HG02970 (cell line): ENCODE measurements at regions not wholly inside any gene's neighbourhood (a gene's known extent, or its start where the extent isn't known, plus 50 kb on each side); places are given as distances from the start of the nearest gene placed in this dataset.

Experiments used
- ATAC-seq: cut with Tn5 transposase; IDR thresholded peaks from one replicate; pipeline ENCODE4 v1.9.1; 2021; ENCODE audit warnings: mild to moderate bottlenecking, moderate library complexity, moderate number of reproducible peaks; ENCODE audit not compliant: unreplicated experiment, low FRiP score

DNA sequence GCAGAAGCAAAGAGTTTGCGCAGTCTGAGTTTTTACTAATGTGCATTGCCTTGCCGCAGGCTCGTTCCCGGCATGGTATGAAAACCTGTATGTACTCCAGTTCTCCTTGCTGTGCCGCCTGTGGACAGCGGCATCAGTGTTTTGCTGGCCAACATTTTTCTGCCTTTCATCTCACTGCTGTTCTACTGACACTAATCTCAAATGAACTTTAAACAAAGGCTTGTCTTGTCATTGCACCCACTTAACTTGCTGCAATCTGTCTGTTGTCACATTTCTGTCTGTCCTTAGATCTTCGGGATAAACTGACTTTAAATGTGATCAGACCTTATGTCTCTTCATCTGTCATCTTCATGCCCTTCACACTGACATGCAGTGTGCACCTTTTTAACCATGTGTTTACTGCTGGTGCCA is 71.7 kb upstream of the ZNRF2 start:
- no peak for ATAC-seq

DNA sequence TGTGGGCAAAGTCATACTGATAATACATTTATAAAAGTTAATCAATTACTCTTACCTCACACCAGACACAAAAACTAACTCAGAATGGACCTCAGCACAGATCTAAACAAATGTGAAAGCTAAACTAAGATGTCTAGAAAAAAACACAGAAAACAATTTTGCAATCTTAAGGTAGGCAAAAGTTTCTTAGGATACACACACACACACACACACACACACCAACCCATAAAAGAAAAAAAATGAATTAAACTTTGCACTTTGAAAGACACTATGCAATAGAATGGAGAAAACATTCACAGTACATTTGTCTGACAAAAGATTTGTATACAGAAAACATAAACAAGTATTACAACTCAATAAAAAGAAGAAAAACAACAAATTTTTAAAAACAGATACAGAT is 70.8 kb upstream of the ZNRF2 start:
- ATAC-seq: no peak

DNA sequence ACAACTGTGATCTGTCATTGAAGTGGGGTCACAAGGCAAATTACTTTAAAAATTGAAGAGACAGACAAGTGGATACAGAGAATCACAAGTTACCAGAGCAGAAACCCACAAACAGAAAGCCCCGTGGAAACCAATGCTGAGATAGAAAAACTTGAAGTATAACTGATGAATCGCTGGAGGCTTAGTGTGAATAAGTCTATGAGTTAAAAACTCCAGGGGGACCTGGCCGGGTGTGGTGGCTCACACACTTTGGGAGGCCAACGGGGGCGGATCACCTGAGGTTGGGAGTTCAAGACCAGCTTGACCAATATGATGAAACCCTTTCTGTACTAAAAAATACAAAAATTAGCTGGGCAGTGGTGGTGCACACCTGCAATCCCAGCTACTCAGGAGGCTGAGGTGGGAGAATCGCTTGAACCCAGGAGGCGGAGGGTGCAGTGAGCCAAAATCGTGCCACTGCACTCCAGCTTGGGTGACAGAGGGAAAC is 69.7 kb upstream of the ZNRF2 start:
- no peak for ATAC-seq

DNA sequence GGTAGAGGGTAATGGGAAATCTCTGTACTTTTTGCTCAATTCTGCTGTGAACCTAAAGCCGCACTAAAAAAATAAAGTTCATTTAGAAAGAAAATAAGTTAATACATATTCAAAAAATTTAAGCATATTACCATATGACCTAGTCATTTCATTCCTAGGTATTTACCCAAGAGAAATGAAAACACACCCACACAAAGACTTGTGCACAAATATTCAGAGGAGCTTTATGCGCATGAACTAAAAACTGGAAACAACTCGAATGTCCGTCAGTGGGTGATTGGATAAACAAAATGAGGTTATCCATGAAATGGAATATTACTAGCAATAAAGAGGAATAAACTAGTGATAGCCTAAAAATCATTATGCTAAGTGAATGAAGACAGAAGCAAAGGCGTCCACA is 62.6 kb upstream of the ZNRF2 start:
- ATAC-seq: no peak

DNA sequence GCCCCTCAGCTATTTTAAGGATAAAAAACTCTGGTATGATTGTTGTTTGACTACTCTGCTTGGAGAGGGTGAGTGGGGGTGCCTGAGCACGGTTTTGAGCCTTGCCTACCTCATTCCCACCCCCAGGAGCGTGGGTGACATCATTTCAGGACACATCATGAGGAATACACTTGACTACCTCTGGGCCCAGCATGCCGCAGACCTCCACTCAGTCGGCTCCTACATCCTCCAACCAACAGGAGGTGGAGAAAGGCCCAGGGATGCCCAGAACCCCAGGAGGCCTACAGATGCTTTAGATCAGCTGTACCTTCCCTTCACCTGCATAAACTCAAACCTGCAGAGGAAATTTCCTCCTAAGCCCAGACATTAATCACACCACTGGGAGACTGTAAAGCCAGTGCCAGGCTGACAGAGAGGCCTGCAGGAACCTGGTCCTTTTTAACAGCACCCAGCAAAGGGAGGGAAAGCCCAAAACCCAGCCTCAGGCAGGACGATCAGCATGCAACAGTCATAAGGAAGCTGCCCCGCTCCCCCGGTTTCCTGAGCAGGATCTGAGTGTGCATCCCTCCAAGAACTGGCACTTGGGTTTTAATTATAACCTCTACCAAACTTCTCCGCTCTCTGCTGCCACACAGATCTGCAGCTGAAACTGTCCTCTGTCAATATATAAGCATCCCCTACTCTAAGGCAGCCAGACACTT is 61.7 kb upstream of the ZNRF2 start:
- ATAC-seq: no peak

DNA sequence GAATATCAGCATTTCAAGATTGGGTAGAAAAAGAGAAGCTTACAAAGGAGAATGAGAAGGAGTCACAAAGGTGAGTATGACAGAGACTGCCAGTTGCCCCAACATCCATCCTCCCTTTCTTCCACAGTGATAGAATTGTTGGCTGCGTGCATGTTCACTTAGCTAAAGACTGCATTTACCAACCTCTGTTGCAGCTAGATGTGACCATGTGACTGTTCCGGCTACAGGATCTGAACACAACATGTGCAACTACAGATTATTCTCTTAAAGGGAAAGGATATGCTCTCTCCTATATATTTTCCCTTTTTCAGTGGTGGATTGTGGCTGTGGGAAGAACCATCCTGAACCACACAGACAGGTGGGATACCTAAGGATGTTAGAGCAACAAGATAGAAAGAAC is 60.5 kb upstream of the ZNRF2 start:
- ATAC-seq: no peak

DNA sequence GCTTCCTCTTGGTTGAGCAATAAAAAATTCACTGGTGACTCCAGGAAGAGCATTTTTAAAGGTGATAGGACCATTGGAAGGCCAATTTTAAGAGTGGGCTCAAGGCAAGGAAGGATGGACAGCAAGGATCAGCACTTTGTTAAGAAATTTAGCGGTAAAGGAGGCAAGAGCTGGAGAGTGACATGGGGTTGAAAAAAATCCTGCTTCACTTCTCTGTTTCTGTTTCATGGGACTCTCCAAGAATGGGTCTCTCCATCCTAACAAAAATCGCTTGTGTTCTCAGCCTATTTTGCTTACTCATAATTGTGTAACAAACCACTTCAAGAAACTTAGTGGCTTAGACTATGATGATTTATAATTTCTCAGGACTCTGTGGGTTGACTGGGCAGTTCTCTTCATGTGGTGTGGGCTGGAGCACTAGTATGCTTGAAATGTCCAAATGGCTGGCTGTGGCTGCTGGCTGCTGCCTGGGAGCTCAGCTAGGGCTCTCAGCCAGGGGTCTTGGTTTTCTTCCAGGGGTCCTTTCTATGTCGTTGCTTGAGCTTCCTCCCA is 59.8 kb upstream of the ZNRF2 start:
- ATAC-seq: no peak

DNA sequence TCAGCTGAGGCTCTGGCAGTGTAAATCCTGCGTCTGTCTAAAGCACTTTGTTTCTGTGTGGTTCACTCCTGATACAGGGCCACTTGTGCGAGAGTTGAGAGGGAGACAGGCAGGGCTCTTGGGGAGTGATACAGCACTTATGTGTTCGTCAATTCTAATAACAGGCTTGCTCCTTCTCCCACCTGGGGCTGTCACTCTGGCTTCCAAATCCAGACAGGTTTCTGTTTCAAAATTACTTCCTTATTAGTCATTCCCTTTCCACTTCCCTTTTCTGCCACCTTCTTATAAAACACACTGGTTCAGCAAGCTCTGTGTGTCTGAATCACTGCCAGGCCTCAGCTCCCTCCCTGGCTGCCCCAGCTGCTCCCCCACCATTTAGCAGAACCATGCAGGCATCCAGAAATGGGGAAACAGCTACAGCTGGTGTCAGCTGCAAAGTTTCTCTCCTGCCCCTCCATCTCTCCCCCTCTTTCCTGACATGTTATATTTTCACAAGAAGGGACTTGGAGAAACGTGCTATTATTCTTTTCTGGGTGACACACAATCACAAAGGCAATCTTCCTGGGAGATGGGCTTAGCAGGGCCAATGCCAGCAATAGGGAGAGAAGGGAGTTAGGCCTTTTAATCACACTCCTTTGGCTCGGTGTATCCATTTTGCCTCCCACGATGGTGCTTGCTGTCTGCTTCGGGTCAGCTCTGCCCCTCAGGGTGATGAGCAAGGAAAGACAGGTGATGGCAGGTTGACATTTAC is 58.4 kb upstream of the ZNRF2 start:
- peak; percentile 48 for ATAC-seq

DNA sequence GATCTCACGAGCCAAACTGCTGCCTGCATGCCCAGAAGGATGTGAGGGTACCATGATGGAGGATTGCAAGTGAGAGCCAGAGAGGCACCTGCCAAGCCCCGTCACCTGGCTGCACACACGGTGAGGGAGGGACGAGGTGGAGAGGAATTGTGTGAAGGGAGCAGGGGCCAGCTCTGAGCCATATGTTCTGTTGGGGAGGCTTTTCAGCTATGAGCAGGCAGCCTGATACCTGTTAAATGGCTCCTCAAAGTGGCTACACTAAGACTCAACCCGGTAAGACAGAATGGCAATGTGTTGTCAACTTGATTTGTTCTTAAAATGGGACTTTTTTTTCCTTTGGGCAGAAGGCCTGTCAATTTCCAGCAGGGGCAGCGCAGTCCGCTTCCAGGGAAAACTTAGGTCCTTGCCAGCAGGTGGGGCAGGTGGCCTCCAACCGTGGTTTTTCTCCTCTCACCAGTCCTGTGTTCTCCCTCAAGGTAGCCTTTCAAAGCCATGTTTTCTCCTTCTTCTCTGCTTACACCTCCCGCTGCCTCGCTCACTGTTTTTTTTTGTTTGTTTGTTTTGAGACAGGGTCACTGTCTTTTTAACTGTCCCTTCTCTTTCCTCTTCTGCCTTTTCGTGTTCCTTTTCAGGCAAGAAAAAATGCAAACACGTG is 57.7 kb upstream of the ZNRF2 start:
- ATAC-seq: no peak

DNA sequence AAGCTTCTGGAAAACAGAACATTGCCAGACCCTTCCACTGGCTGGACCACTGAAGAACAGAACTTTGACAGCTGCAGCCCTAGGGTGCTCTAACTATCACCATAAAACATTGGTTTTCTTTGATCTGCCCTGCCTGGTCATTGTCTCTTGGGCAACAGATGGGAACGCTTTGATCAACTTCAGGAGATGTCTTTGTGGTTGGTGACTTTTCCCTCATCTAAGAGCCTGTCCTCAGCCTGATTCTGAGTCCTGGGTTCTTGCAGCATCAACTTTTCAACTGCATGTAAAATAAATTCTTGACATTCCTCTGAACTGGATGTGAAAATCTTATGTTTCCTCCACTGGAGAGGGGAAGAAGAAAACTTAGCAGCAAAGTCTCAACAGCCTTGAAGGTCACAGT is 53.1 kb upstream of the ZNRF2 start:
- ATAC-seq: no peak

DNA sequence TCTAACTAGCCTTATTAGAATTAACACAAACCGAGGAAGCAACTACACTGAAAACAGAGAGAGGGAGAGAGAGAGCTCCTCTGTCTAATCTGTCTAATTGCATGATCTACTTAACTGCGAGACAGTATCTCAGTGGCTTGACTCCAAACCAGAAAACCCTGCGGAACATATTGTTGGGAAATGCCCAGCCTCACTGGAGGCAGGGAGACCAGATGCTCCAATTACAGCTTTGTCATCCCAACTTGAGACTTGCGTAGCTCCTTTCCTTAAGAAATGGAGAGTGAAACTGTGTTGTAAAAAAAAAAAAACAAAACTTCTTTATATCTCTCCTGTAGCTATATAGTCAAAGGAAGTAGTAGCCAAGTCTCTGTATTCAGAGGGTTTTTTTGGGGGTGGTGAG is 52.0 kb upstream of the ZNRF2 start:
- no peak for ATAC-seq
